Activated naive CD4-positive, alpha-beta T cell treated with anti-CD3 and anti-CD28 coated beads, Interleukin-2, amount 10 ng/mL, durations not matched to agents 7 days and 5 days (primary cell): ENCODE measurements at regions not wholly inside any gene's neighbourhood (a gene's known extent, or its start where the extent isn't known, plus 50 kb on each side); places are given as distances from the start of the nearest gene placed in this dataset.
"Not testable (repeated sequence)": the region's sequence is repeated elsewhere in the genome, so short reads cannot be mapped to it uniquely, and the experiment has no call there.

Experiments used
- CTCF ChIA-PET: fragments of 350-600 bp; sonication (Branson Sonifier 250); formaldehyde crosslinking; loops from one replicate; lab custom pipeline; 2021; ENCODE audit warnings: antibody characterized with exemption; lab: Charles Lee
- DNase-seq: peaks from one replicate; pipeline ENCODE4 v3.0.0-alpha.2; 2020
- H3K27ac Mint-ChIP-seq: one replicate; pipeline ENCODE4 v1.8.0; 2021; ENCODE audit warnings: mild to moderate bottlenecking, moderate library complexity, mixed read lengths
- H3K27me3 Mint-ChIP-seq: one replicate; pipeline ENCODE4 v1.8.0; 2021; ENCODE audit warnings: mild to moderate bottlenecking, mixed read lengths
- H3K36me3 Mint-ChIP-seq: one replicate; pipeline ENCODE4 v1.8.0; 2021; ENCODE audit warnings: mixed read lengths
- H3K4me1 Mint-ChIP-seq: one replicate; pipeline ENCODE4 v1.8.0; 2021; ENCODE audit warnings: mixed read lengths
- H3K4me3 Mint-ChIP-seq: one replicate; pipeline ENCODE4 v1.8.0; 2021; ENCODE audit warnings: mild to moderate bottlenecking, moderate library complexity, mixed read lengths
- H3K9me3 Mint-ChIP-seq: one replicate; pipeline ENCODE4 v1.8.0; 2021; ENCODE audit warnings: mixed read lengths

DNA sequence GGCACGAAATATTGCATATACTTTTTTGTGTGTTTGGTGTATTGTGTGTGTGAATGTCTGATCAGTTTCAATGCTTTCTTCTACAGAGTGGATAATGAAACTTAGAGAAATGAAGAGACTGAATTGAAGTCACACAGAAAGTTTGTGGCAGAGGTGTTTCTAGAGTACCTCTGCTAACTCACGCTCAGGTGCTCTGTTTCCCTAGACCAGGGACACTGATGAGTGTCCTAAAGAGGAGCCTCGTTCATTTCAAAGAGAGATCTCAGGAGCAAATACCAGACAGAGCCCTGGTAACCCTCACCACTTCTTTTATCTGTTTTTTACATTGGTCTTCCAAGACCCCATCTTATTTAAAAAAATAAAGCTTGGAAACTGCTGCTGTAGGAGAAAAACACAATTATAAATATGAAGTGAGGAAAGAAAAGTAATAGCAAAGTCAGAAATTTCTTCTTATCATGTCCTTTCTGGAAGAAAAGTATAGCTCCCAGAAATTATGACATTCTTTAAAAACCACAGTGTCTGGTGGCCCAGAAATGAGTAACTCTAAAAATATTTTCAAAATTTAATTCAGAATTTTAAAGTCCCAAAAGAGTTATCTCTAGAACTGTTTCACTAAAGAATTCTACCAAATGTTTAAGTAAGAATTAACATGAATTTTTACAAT is 720.6 kb downstream of the RFPL4B start:
- Mint-ChIP-seq H3K27me3 (no peaks in the 10 kb centered on the region), H3K36me3 (no peaks in the 10 kb centered on the region), H3K27ac (no peak overlapping the region), H3K9me3 (peaks cover 2% of the 10 kb centered on the region), H3K4me3 (no peak overlapping the region), H3K4me1 (no peaks in the 10 kb centered on the region)
- CTCF ChIA-PET = no interaction called here
- no peak for DNase-seq

DNA sequence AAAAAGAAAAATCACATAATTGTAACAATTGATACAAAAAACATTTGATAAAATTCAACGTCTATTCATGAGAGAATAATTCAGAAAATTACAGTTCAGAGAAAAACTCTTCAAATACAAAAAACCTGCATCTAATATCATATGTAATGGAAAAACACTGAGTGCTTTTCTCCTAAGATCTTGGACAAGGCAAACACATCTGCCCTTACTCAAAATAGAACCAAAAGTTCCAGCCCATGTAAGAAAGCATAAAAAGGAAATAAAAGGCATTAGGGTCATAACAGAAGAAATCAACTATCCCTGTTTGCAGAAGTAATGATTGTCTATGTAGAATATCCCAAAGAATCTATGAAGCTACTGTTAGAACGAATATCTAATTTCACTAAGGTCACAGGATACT is 721.4 kb downstream of the RFPL4B start:
- no peak overlapping the region for H3K4me3 Mint-ChIP-seq
- no peaks in the 10 kb centered on the region for H3K4me1 Mint-ChIP-seq
- no peaks in the 10 kb centered on the region for H3K27me3 Mint-ChIP-seq
- H3K9me3 Mint-ChIP-seq = peaks cover 2% of the 10 kb centered on the region
- no peak for DNase-seq
- H3K27ac Mint-ChIP-seq = no peak overlapping the region
- CTCF ChIA-PET = no interaction called here
- no peaks in the 10 kb centered on the region for H3K36me3 Mint-ChIP-seq

DNA sequence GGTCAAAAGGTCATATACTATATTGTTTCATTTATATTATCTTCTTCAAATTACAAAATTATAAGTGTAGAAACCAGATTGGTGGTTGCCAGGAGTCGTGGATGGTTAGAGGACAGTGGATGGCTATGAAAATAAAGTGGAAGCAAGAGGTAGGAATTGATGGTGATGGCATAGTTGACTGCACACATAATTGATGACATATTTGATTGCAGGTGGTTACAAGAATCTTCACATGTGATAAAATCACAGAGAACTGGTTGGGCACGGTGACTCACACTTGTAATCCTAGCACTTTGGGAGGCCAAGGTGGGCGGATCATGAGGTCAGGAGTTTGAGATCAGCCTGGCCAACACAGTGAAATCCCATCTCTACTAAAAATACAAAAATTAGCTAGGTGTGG is 723.6 kb downstream of the RFPL4B start:
- H3K4me3 Mint-ChIP-seq, DNase-seq, H3K9me3 Mint-ChIP-seq, H3K4me1 Mint-ChIP-seq, CTCF ChIA-PET, H3K36me3 Mint-ChIP-seq, H3K27ac Mint-ChIP-seq, H3K27me3 Mint-ChIP-seq: not testable (repeated sequence)

DNA sequence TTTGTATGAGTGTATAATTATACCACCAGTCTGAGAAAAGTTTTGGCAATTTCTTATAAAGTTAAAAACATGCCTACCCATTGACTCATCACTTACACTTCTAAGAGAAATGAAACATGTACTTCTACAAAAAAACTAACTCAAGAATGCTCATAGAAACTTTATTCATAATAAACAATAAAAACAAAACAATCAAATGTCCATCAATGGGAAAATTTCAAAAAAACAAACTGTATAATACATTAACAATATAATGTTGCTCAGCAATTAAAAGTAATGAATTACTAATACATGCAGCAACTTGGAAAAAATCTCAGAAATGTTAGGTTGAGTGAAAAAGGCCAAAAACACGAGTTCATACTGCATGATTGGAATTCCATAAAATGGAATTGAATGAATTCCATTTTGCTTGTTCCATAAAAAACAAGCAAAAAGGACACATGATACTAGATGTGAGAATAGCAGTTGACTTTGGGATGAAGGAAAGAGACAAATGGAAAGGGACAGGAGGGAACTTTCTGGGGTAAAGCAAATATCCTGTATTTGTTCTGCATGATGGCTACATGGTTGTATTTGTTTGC is 726.6 kb downstream of the RFPL4B start:
- DNase-seq = no peak
- Mint-ChIP-seq H3K4me3 (no peak overlapping the region), H3K9me3 (peaks cover 2% of the 10 kb centered on the region), H3K4me1 (no peaks in the 10 kb centered on the region), H3K27me3 (no peaks in the 10 kb centered on the region), H3K27ac (no peak overlapping the region), H3K36me3 (no peaks in the 10 kb centered on the region)
- CTCF ChIA-PET = no interaction called here

DNA sequence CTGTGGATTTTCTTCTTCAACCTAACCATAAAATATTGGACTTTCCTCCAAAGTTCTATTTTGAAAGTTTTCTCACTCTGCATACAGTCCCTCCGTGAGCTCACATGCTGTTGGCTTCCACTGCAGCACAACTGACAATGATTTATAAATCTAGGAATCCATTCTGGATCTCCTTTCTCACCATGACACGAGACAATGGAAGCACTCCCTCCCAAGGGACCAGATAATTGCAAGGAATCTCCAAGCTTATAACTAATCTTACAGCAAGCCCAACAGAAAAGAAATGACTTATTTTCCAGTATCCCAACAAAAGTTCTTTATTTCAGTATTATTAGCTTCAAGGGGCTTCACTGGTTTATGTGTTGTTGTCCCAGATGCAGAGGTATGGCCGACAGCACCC is 729.0 kb downstream of the RFPL4B start:
- no peaks in the 10 kb centered on the region for H3K4me1 Mint-ChIP-seq

DNA sequence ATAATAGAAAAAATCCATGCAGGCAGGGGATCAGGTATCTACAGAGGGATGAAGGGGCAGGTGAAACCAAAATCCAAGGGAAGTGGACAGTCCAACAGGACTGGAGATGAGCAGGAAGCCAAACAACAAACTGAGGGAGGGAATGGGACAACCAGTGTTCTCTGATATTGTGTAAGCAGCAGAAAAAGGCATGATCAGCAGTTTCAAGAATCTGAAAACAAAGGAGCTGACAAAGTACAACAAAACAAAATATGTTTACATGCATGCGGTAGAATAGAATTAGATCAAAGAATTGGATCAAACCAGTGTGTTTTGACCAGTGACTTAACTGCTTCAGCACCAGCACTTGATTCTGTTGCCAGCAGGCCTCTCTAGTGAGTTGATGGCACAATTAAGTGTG is 729.7 kb downstream of the RFPL4B start:
- CTCF ChIA-PET = no interaction called here
- no peak overlapping the region for H3K27ac Mint-ChIP-seq
- no peaks in the 10 kb centered on the region for H3K4me1 Mint-ChIP-seq
- no peaks in the 10 kb centered on the region for H3K36me3 Mint-ChIP-seq
- no peaks in the 10 kb centered on the region for H3K27me3 Mint-ChIP-seq
- no peaks in the 10 kb centered on the region for H3K9me3 Mint-ChIP-seq
- H3K4me3 Mint-ChIP-seq = no peak overlapping the region
- no peak for DNase-seq

More for the DNA sequence above, 729.0 kb downstream of the RFPL4B start:
- H3K27ac Mint-ChIP-seq = no peak overlapping the region
- H3K4me3 Mint-ChIP-seq = no peak overlapping the region
- CTCF ChIA-PET = no interaction called here
- no peak for DNase-seq
- H3K36me3 Mint-ChIP-seq = no peaks in the 10 kb centered on the region
- no peaks in the 10 kb centered on the region for H3K27me3 Mint-ChIP-seq
- no peaks in the 10 kb centered on the region for H3K9me3 Mint-ChIP-seq

DNA sequence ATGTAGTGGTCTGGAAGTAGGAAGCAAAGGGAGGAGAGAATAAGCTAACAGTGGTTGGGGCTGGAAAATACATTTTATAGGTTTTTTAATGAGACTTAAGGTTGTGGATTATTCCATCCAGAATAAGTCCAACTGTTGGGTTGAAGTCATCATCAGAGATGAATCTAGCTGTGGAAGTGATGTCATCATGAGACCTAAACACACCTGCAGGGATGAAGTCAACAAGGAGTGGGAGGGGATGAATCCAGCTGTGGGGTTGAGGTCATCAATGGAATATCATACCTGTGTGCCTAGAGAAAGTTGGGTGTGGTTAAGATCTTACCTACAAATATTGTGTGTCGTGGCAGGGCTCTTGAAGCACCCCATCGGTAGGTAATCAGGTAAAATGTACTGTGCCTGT is 730.7 kb downstream of the RFPL4B start:
- no peak for DNase-seq
- no peaks in the 10 kb centered on the region for H3K4me1 Mint-ChIP-seq
- H3K27ac Mint-ChIP-seq = no peak overlapping the region
- no peak overlapping the region for H3K4me3 Mint-ChIP-seq
- no peaks in the 10 kb centered on the region for H3K27me3 Mint-ChIP-seq
- CTCF ChIA-PET = no interaction called here
- no peaks in the 10 kb centered on the region for H3K9me3 Mint-ChIP-seq
- no peaks in the 10 kb centered on the region for H3K36me3 Mint-ChIP-seq

DNA sequence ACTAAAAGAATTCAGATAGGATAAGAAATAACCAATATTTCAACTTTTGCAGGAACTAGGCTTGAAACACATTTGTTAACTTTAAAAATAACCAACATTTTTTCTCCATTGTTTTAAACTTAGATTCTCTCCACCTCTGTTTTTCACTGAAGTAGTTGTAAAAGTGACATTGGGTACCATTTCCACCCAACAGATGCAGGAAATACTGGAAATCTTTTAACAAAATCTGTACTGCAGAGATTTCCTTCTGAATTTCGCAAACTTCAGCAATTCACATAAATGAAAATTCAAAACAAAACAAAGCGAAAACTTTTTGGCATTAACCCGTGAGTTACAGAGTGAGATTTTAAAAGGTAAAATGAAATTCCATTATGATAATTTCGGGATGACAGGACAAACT is 731.7 kb downstream of the RFPL4B start:
- Mint-ChIP-seq H3K4me3 (no peak overlapping the region), H3K9me3 (no peaks in the 10 kb centered on the region), H3K4me1 (no peaks in the 10 kb centered on the region), H3K27ac (no peak overlapping the region), H3K27me3 (no peaks in the 10 kb centered on the region), H3K36me3 (no peaks in the 10 kb centered on the region)
- DNase-seq = no peak
- CTCF ChIA-PET = no interaction called here

DNA sequence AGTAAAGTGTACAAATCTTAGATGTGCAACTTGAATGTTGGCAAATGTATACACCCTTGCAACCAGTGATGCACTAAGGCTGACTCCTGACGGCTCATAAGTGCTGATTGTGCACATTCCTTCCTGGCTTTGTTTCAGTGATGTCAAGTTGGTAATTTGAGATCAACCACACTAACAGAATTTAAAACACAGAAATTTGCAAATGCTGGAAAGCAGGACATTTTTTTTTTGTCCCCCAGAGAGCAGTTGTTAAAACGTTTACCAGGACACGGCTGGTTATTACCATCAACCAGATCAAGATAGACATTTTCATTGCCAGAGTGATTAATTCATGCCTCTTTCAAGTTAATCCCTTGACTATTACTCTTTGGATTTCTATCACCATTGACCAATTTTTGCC is 735.6 kb downstream of the RFPL4B start:
- Mint-ChIP-seq H3K4me1 (no peaks in the 10 kb centered on the region), H3K9me3 (no peaks in the 10 kb centered on the region), H3K27me3 (no peaks in the 10 kb centered on the region), H3K4me3 (no peak overlapping the region), H3K27ac (no peak overlapping the region), H3K36me3 (no peaks in the 10 kb centered on the region)
- CTCF ChIA-PET = no interaction called here
- DNase-seq = no peak

DNA sequence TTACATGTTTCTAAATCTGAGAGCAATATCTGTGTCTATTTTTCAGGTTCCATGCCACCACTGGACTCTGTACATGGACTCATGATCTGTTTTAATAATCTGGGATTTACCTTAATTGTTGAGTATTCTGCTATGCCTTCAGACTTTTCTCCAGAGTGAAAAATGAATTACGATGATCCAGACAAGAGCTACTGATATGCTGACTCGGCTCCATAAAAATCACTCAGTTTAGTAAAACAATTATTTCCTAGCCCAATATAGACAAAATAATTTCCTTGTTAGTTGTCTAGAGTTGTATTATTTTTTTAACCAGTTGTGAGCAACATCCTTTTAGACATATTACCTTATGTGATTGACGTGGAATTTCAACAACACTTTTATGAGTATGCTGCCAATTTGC is 736.8 kb downstream of the RFPL4B start:
- Mint-ChIP-seq H3K27me3 (no peaks in the 10 kb centered on the region), H3K4me3 (no peak overlapping the region), H3K9me3 (no peaks in the 10 kb centered on the region), H3K27ac (no peak overlapping the region), H3K4me1 (no peaks in the 10 kb centered on the region), H3K36me3 (no peaks in the 10 kb centered on the region)
- DNase-seq = no peak
- CTCF ChIA-PET = no interaction called here

DNA sequence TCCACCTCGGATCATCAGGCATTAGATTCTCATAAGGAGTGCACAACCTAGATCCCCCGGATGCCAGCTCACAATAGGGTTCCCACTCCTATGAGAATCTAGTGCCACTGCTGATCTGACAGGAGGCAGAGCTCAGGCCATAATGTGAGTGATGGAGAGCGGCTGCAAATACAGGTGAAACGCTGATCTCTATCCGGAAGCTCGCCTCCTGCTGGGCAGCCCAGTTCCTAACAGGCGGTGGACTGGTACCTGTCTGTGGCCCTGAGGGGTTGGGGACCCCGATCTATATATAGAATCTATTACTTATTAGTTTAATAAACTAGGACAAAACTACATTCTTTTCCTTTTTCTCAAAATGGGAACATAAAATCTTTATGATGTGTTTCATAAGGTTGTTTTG is 741.9 kb downstream of the RFPL4B start:
- H3K9me3 Mint-ChIP-seq = no peaks in the 10 kb centered on the region
- H3K4me3 Mint-ChIP-seq = no peak overlapping the region
- H3K36me3 Mint-ChIP-seq = no peaks in the 10 kb centered on the region

DNA sequence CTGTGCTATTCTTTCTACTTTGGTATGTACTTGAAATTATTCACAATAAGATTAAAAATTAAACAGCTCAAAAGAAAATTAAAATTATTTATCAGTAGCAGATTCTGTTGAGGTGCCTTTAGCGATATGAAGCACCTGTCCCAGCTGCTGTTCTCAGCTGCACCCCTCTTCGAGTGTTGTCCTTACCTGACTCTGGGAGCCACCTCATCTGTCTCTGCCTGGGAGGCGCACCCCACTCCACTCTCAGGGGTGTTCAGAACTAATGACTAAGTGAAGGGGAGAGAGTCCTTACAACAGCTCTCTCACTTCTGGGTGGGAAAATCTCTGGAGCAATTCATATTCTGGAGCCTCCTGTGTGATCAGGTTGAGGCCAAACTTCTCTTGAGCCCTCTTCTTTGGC is 745.7 kb downstream of the RFPL4B start:
- Mint-ChIP-seq H3K36me3 (no peaks in the 10 kb centered on the region), H3K4me1 (no peaks in the 10 kb centered on the region), H3K4me3 (no peak overlapping the region), H3K27me3 (no peaks in the 10 kb centered on the region), H3K9me3 (no peaks in the 10 kb centered on the region), H3K27ac (no peak overlapping the region)
- CTCF ChIA-PET = no interaction called here
- no peak for DNase-seq

More for the DNA sequence above, 741.9 kb downstream of the RFPL4B start:
- Mint-ChIP-seq H3K27ac (no peak overlapping the region), H3K4me1 (no peaks in the 10 kb centered on the region), H3K27me3 (no peaks in the 10 kb centered on the region)
- CTCF ChIA-PET = no interaction called here
- no peak for DNase-seq

DNA sequence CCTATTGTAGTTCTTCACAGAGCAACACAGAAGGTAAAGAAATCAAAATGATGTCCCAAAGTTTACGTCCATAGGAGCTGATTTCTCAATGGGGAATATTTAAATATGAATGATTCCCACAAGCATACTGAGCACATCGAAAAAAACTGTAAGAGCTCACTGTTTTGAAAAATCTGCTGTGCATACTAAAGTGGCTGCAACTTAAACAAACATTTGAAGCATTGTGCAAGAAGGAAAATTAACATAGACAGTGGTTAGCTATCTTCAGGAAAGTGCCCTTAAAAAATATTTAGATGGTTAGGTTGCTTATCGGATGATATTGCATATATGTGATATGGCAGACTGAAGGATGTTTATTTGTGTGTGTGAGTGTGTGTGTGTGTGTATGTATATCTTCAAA is 747.6 kb downstream of the RFPL4B start:
- Mint-ChIP-seq H3K4me3 (no peak overlapping the region), H3K9me3 (no peaks in the 10 kb centered on the region), H3K27ac (no peak overlapping the region), H3K4me1 (no peaks in the 10 kb centered on the region), H3K27me3 (no peaks in the 10 kb centered on the region), H3K36me3 (no peaks in the 10 kb centered on the region)
- CTCF ChIA-PET = no interaction called here
- no peak for DNase-seq

DNA sequence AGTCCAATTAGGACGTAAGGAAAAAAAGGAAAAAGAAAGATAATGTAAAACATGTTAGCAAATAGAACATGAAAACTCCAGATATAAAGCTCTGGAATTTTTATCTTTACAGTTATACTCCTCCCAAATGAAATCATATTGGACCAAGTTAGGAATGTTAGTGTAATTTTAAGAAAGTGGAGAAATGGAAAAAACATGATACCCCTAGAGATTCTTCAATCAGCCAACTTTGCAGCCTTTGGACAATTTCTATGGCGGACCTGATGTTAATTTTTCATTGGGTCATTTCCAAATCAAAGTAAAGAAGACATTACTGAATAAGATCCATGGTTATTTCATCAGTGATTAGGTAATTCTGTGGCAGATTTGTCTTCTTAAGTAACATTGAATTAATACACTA is 748.7 kb downstream of the RFPL4B start:
- Mint-ChIP-seq H3K27ac (no peak overlapping the region), H3K9me3 (no peaks in the 10 kb centered on the region), H3K4me3 (no peak overlapping the region), H3K36me3 (no peaks in the 10 kb centered on the region), H3K27me3 (no peaks in the 10 kb centered on the region), H3K4me1 (no peaks in the 10 kb centered on the region)
- CTCF ChIA-PET = no interaction called here
- DNase-seq = no peak

DNA sequence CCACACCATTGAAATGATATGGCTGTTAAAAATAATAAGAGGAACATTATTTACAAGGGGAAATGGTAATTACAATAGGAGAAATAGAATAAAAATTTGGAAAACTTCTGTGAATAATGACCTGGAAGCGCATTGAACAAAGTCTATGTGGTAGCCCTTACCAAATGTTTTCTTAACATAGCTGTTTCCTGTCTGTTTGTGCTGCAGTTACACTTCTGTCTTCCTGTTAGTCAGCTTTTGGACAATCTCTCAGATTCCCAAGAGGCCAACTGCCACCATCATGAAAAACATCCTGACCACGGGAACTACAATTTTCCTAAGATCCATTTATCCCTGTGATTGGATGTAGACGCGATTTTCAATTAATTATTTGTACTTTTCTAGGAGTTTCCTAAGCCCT is 754.4 kb upstream of the MARCKS start:
- Mint-ChIP-seq H3K9me3 (no peaks in the 10 kb centered on the region), H3K27ac (no peak overlapping the region), H3K36me3 (no peaks in the 10 kb centered on the region), H3K4me1 (no peaks in the 10 kb centered on the region), H3K4me3 (no peak overlapping the region), H3K27me3 (no peaks in the 10 kb centered on the region)
- CTCF ChIA-PET = no interaction called here
- DNase-seq = no peak
